NCI-H2029 (cell line): ENCODE measurements at regions not wholly inside any gene's neighbourhood (a gene's known extent, or its start where the extent isn't known, plus 50 kb on each side); places are given as distances from the start of the nearest gene placed in this dataset.

Experiments
- DNase-seq: peaks from one replicate; lab custom pipeline; 2025; lab: John Stamatoyannopoulos, UW

DNA sequence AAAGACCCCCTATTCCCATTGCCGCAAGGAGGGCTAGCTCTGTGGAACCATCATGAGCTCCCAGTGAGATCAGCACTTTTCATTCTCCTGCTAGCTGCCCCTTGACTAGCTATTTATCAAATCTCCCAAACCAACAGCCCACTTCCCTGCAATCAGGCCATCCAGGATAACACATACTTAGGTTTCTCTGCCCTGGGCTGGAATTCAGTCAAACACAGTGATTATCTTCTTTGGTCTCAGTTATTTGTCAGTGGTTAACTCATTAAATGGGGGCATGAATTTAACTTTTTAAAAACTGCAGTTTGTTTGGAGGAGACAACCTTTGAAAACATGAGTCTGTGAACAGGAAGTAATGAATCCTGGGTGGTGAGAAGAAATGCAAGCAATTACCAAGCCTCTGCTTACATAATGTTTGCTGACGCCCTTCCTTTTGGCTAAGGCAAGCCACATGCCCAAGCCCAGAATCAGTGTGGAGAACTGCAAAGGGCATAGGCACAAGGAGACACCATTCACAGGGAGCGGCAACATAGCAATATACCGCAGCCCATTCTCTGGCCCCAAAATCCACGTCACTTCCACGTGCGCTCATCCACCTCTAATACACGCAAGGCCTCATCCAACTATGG, 275.0 kb downstream of the DRD1 start:
- DNase-seq, result no peak

DNA sequence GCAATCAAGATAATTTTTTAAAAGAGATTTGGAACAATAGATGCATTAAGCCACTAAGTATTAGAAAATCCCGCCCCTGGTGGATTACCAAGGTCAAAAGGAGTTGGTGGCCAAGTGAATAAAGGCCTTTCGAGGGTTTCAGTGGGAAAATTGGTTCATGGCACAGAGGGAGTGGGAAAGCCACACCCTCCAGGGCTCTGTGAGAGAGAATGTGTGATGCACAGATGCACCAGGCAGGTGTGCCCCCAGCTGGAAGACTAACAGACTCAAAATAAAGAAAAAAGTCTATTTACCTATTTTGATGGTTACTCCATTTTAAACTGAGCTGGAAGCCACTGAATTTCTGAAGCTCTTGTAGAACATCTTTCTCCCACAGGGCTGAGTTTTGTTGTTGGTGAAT, 278.0 kb downstream of the DRD1 start:
- DNase-seq, result no peak

DNA sequence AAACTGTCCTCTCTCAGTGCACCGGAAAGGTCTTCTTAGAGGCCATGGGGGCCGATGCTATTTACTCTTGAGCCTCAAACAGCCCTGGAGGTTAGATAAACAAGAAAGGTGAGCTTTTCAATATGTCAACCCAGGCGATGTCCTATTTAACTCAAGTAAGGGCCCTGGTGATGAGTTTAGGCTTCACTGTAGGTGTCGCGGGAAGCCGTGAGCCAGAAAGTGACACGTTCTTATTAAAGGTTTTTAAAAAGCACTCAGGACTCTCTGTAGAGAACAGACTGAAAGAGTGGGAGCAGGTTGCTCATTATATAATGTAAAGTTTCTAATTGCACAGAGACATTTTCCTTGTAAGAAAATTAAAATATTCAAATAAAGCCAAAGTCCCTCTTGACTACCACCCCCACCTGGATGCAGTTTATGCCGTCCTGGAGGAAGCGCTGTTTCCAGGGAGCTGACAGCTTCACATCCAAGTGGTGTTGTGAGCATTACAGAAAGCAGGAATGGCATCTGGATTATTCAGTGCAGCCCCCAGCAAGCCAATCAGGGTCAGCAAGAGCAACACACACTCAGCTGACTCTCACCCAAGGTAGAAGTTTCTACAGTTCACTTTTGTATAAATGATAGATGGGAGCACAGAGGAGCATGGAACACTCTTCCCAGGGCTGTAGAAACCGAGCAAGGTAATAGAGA, 280.3 kb downstream of the DRD1 start:
- DNase-seq, result no peak

- no peak for DNase-seq
Measured at GRCh38 chr5:175162036-175162435, 281.9 kb downstream of the DRD1 start.

GRCh38 chr5:175159956-175160355, 284.0 kb downstream of the DRD1 start:
- DNase-seq, result no peak

DNA sequence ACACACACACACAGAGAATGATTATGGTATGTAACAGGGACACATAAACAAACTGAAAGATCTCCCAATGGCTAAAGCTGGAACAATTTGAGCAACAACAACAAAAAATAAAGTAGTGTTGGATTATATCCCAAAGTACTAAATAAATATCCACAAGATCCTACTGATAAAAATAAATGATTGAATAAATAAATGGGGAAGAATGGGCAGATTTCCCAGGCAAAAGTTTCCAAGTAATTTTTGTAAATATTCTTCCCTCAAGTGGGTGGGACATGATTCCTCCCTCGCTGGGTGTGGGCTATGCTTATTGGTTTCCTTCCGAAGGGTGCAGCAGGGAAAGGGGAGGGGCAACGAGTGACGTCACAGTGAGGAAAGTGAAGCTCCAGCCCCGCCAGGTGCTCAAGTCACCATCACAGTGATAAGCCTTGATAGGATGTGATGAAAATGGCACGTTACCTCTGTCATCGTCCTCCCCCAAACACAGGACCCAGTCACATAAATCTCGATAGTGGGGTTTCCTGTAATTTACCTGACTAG, 295.3 kb downstream of the DRD1 start:
- DNase-seq, result no peak

- DNase-seq, result no peak
Measured at GRCh38 chr5:175146733-175147132, 297.2 kb downstream of the DRD1 start.

GRCh38 chr5:175141421-175141820, 302.6 kb downstream of the DRD1 start:
- no peak for DNase-seq

DNA sequence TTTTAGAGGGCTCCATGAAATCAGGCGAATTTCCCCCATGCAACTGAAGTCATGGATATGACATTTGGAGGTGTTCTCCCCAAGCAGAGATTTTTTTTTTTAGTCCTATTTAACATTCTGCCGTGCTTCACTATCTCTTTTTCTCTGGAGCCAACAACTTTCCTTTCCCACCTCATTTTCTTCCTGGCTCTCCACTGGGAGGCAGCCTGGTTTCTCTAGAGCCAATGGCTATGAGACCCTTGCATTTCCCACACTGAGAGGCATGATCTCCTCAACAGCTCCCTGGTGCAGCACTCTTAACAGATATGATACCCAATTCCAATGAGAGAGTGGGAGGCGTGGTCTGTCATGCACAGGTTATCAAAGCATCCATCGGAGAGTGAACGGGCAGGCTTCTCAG, 310.8 kb downstream of the DRD1 start:
- no peak for DNase-seq

GRCh38 chr5:175131432-175131831, 312.6 kb downstream of the DRD1 start:
- no peak for DNase-seq

- DNase-seq, result no peak
Measured at GRCh38 chr5:175129619-175130018, 314.4 kb downstream of the DRD1 start.

DNA sequence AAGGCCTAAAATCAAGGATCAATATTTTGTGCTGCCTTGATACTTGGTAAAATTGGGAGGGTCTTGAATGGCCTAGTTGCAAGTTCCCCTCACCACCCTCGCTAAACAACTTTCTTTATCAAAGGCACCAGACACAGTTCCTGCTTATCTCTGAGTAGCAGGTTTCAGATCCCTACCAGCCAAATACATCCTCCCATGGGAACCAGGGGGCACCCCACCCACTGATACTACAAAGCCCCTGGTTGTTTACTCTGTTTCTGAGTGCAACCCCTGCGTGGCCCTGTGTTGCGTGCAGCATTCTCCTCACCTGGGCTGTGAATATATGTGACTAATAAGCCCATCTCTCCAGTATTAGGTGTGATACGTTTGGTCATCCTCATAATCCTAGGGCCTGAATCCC, 314.9 kb downstream of the DRD1 start:
- no peak for DNase-seq

- DNase-seq, result no peak
Measured at GRCh38 chr5:175124821-175125220, 319.2 kb downstream of the DRD1 start.

GRCh38 chr5:175124251-175124813, 319.6 kb downstream of the DRD1 start:
- no peak for DNase-seq

DNA sequence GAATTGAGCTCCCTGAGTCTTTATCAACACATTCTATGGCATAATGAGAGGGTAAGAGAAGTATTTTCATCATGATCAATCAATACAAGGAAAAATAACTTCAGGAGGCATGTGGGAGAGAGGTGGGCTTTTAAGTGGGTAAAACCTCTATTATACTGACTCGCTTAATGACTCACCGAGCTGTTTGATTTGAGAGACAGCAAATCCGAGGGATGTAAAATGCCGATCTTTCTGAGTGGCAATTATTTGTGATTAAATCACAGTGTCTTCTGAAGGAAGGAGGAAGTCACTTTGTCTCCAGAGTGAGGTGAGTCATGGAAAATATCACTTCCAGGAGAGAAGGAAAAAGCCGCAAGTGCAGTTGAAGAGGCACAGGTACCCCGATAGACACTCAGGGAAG, 320.4 kb downstream of the DRD1 start:
- no peak for DNase-seq

DNA sequence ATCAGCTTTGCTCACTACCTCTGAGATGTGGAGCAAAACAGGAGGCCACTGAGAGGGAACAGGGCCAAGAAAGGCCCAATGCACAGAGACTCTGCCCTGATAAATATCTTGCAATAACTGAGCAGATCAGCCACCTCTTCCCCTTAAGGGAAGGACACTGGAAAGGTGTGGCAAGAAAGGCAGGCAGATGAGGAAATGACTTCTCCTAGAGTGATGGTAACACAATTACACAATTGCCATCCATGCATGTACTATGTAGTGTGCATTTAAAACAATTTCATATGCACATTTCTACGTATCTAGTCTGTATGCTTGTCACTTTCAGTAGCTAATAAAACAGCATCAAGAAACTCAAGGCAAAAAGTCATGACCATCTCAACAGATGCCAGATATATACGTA, 322.5 kb downstream of the DRD1 start:
- no peak for DNase-seq

DNA sequence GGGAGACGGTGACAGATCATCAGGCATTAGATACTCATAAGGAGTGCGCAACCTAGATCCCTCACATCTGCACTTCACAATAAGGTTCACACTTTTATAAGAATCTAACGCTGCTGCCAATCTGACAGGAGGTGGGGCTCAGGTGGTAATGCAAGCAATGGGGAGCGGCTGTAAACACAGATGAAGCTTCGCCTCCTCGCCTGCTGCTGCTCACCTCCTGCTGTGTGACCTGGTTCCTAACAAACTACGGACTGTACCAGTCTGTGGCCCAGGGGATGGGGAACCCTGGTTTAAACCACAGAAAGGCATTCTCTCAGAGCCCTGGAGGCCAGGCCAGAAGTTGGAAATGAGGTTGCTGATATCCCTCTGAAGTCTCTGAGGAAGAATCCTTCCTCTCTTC, 323.6 kb downstream of the DRD1 start:
- no peak for DNase-seq

DNA sequence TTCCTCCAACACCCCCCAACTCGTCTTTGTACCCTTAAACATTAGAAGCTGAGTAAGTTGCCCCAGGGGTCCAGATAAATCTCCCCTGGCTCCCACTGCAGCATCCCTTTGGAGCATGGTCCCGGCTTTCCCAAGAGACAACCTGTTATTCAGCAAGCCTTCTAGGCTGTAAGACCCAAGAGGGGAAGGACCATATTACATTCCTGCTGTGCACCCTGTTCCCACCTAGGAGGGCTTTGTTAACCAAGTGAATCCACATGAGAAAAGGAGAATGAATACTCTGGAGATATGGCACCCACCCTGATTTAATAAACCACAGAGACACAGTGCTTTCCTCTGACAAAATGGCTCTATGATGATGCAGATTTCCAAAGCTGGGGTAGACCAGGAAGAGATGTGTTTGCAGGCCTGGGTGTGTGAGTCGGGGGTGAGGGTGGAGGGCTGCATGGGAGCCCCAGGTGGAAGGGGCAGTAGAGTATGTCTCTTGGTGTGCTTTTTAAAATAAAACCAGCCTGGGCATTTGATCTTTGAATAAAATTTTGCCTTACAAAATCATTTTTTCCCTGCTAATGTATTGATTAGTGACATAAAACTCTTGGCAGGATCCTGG, 325.2 kb downstream of the DRD1 start:
- no peak for DNase-seq

DNA sequence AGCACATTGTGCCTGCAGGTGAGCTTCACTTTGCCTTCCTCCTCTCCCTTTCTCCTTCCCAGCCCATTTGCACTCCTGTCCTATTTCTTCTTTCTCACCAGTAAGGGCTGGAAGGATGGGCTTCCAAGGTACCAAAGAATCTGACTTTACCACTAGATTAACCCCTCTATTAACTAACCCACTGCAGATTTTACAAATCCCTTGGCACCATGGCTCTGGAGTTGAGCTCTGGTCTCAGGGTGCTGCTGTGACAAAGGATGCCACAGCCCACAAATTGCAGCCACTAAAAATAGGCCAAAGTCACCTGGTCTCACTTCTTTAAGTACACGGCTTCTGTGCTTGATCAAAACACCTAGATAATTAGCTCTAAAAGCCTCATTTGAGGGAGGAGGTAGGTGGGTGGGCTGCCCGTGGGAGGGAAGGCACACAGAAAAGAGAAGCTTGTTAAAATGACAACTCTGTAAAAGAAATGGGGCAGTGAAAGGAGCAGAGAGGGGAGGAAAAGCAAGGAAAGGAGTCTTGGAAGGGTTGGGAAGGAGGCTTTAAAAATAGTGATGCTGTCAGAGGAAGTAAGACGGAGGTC, 327.4 kb downstream of the DRD1 start:
- no peak for DNase-seq

GRCh38 chr5:175115831-175116230, 328.2 kb downstream of the DRD1 start:
- no peak for DNase-seq

- no peak for DNase-seq
Measured at GRCh38 chr5:175113947-175114346, 330.0 kb downstream of the DRD1 start.

DNA sequence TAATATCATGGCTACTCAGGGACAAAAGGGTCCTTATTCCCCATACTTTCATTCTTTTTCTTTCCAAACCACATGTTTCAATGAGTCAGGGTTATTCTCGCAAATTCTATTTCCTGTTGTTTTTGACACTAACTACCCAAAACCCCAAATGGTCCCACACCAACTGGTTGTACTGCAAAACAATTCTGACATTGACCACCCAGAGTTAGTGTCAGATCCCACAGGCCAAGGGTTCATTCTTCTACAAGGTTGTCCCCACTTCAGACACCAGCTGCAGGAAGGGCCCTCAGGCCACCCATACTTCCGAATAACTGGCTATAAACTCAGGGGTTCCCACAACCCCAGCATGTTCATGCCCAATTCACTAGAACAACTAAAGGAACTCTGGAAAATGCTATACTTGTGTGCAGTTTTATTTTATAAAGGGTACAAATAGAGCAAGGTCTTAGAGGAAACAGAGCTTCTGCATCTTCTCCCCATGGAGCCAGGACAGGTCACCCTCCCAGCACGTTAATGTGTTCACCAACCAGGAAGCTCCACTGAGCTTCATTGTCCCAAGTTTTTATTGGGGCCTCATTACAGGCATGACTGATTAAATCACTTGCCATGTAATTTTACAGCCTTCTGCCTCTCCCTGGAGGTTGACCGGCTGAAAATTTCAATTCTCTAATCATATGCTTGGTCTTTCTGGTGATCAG, 334.8 kb downstream of the DRD1 start:
- DNase-seq, result no peak
